IPS-15b (cell line): ENCODE measurements at regions not wholly inside any gene's neighbourhood (a gene's known extent, or its start where the extent isn't known, plus 50 kb on each side); places are given as distances from the start of the nearest gene placed in this dataset.

Experiments
- H3K27me3 ChIP-seq: one replicate; pipeline ENCODE4 v1.6.1; 2013; ENCODE audit warnings: low read length; ENCODE audit not compliant: control insufficient read depth, insufficient read depth
- H3K36me3 ChIP-seq: one replicate; pipeline ENCODE4 v1.6.1; 2013; ENCODE audit warnings: low read length; ENCODE audit not compliant: control insufficient read depth, insufficient read depth
- H3K4me1 ChIP-seq: one replicate; pipeline ENCODE4 v1.6.1; 2013; ENCODE audit warnings: mild to moderate bottlenecking, low read length; ENCODE audit not compliant: control insufficient read depth, insufficient read depth
- H3K4me3 ChIP-seq: one replicate; pipeline ENCODE4 v1.5.1; 2013; ENCODE audit warnings: low read depth, low read length
- H3K9ac ChIP-seq: one replicate; pipeline ENCODE4 v1.6.1; 2013; ENCODE audit warnings: low read depth, mild to moderate bottlenecking, low read length
- H3K9me3 ChIP-seq: one replicate; pipeline ENCODE4 v1.6.1; 2013; ENCODE audit warnings: mild to moderate bottlenecking, low read length; ENCODE audit not compliant: control insufficient read depth, insufficient read depth

DNA sequence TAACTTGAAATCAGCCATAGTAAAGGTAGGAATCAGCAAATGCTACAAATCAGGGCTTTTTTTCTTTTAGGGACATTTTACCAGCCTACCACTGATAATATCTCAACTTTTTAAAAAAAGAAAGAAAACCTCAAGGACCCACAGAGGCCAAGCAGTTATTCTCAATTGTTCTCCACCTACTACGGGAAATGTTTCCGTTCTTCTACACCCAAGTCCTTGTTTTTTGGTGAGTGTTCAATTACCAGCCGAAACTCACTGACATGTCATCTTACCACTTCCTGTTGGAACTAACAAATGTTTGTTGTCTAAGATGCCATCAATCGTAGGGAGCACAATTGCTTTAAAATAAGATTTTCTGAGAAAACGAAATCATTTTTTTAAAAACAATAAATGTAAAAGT, 50.2 kb upstream of the CDK1 start:
- H3K27me3 ChIP-seq = peaks cover 18% of the 10 kb centered on the region
- H3K4me1 ChIP-seq = peaks cover 3% of the 10 kb centered on the region
- H3K4me3 ChIP-seq = no peak overlapping the region
- H3K36me3 ChIP-seq = no peaks in the 10 kb centered on the region
- H3K9ac ChIP-seq = no peak overlapping the region
- no peaks in the 10 kb centered on the region for H3K9me3 ChIP-seq

GRCh38 chr10:60726257-60726656, 52.0 kb upstream of the CDK1 start:
- H3K4me3 ChIP-seq = no peak overlapping the region
- peaks cover 4% of the 10 kb centered on the region for H3K27me3 ChIP-seq
- no peak overlapping the region for H3K9ac ChIP-seq
- H3K4me1 ChIP-seq = no peaks in the 10 kb centered on the region
- no peaks in the 10 kb centered on the region for H3K36me3 ChIP-seq
- no peaks in the 10 kb centered on the region for H3K9me3 ChIP-seq

- no peaks in the 10 kb centered on the region for H3K4me1 ChIP-seq
- H3K4me3 ChIP-seq = no peak overlapping the region
- H3K9ac ChIP-seq = no peak overlapping the region
These were observed 55.7 kb upstream of the CDK1 start for GRCh38 chr10:60722623-60723022.

GRCh38 chr10:60719721-60720120, 58.6 kb upstream of the CDK1 start:
- Histone ChIP-seq H3K4me1 (no peaks in the 10 kb centered on the region), H3K4me3 (no peak overlapping the region), H3K9ac (no peak overlapping the region), H3K36me3 (no peaks in the 10 kb centered on the region), H3K27me3 (no peaks in the 10 kb centered on the region), H3K9me3 (no peaks in the 10 kb centered on the region)

More at GRCh38 chr10:60722623-60723022, 55.7 kb upstream of the CDK1 start:
- Histone ChIP-seq H3K9me3 (no peaks in the 10 kb centered on the region), H3K27me3 (no peaks in the 10 kb centered on the region), H3K36me3 (no peaks in the 10 kb centered on the region)

DNA sequence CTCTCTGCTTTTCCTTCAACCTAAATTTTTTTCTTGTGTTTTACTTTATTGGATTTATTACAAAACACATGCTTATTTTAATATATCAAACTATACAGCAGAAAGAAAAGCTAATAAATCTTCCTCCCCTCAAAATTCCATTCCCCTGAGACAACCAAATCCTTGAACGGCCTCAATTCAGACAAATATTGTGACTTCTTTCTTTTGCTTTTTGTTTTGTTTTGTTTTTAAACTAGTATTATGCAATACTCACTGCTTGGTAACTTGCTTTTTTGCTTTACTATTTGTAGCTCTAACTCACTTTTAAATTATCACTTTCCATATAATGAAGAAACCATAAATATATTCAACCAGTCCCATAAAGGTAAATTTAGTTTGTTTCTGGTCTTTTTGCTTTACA, 59.4 kb upstream of the CDK1 start:
- Histone ChIP-seq H3K9ac (no peak overlapping the region), H3K9me3 (no peaks in the 10 kb centered on the region), H3K4me1 (no peaks in the 10 kb centered on the region), H3K36me3 (no peaks in the 10 kb centered on the region), H3K4me3 (no peak overlapping the region), H3K27me3 (no peaks in the 10 kb centered on the region)

DNA sequence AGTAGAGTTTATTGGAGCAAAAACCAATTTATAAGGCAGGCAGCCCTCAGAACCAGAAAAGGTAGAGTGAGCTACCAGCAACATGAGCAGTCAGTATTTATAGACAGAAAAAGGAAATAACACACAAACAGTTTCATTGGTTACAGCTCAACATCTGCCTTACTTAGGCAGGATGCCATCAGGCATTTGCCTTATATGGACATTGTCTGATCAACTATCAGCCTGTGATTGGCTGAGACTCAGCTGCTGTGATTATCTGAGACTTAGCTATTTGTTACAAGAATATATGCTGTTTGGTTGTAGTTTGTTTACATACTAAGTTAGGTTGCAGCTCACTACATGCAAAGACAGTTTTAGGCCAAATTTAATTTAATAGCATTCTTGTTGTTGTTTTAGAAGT, 60.4 kb upstream of the CDK1 start:
- no peaks in the 10 kb centered on the region for H3K27me3 ChIP-seq

GRCh38 chr10:60714233-60714632, 64.0 kb upstream of the CDK1 start:
- no peak overlapping the region for H3K4me3 ChIP-seq
- H3K4me1 ChIP-seq = peaks cover 4% of the 10 kb centered on the region
- no peaks in the 10 kb centered on the region for H3K36me3 ChIP-seq
- no peaks in the 10 kb centered on the region for H3K27me3 ChIP-seq
- no peaks in the 10 kb centered on the region for H3K9me3 ChIP-seq
- H3K9ac ChIP-seq = no peak overlapping the region

More for the DNA sequence above, 60.4 kb upstream of the CDK1 start:
- Histone ChIP-seq H3K4me1 (no peaks in the 10 kb centered on the region), H3K9me3 (no peaks in the 10 kb centered on the region), H3K9ac (no peak overlapping the region), H3K36me3 (no peaks in the 10 kb centered on the region), H3K4me3 (no peak overlapping the region)

DNA sequence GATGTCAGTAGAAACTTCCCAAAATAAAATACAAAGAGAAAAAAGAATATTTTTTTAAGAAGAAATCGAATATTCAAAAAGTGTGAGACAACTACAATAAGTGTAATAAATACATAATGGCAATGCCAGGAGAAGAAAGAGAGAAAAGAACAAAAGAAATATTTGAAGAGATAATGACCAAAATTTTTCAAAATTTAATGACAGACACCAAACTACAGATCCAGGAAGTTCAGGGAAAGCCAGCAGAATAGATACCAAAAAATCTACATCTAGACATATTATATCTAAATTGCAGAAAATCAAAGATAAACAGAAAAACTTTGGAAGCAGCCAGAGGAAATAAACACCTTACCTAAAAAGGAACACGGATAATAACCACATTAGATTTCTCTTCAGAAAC, 66.8 kb upstream of the CDK1 start:
- Histone ChIP-seq H3K9me3 (no peaks in the 10 kb centered on the region), H3K9ac (no peak overlapping the region), H3K36me3 (no peaks in the 10 kb centered on the region), H3K4me3 (no peak overlapping the region), H3K4me1 (peaks cover 4% of the 10 kb centered on the region), H3K27me3 (no peaks in the 10 kb centered on the region)

- H3K9me3 ChIP-seq = no peaks in the 10 kb centered on the region
- no peaks in the 10 kb centered on the region for H3K36me3 ChIP-seq
- peaks cover 4% of the 10 kb centered on the region for H3K4me1 ChIP-seq
- no peak overlapping the region for H3K4me3 ChIP-seq
- no peaks in the 10 kb centered on the region for H3K27me3 ChIP-seq
- no peak overlapping the region for H3K9ac ChIP-seq
These were observed 68.2 kb upstream of the CDK1 start for GRCh38 chr10:60710041-60710440.

GRCh38 chr10:60708666-60709065, 69.6 kb upstream of the CDK1 start:
- Histone ChIP-seq H3K9me3 (no peaks in the 10 kb centered on the region), H3K4me3 (no peak overlapping the region), H3K4me1 (peaks cover 4% of the 10 kb centered on the region), H3K36me3 (no peaks in the 10 kb centered on the region), H3K9ac (no peak overlapping the region), H3K27me3 (no peaks in the 10 kb centered on the region)

- Histone ChIP-seq H3K27me3 (no peaks in the 10 kb centered on the region), H3K9me3 (no peaks in the 10 kb centered on the region), H3K36me3 (no peaks in the 10 kb centered on the region), H3K4me1 (peaks cover 4% of the 10 kb centered on the region), H3K9ac (no peak overlapping the region), H3K4me3 (no peak overlapping the region)
These were observed 70.4 kb upstream of the CDK1 start for GRCh38 chr10:60707841-60708240.

DNA sequence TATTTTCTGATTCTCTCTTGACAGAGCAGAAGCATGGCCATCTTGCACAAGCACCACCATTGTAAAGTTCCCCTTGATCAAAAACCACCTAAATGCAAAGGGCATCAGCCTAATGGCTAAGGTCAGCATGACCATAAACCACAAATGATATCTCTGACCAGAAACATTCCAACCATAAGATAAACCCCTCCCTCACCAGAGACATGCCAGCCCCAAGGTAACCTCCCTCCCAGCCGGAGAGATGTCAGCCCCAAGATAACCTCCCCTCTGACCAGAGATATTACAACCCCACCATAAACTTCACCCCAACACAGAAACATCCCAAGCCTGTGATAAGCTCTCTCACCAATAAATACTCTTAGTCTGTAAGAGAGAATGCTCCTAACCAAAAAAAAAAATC, 72.1 kb upstream of the CDK1 start:
- Histone ChIP-seq H3K9me3 (no peaks in the 10 kb centered on the region), H3K9ac (no peak overlapping the region), H3K4me1 (peaks cover 4% of the 10 kb centered on the region), H3K36me3 (no peaks in the 10 kb centered on the region), H3K4me3 (no peak overlapping the region), H3K27me3 (no peaks in the 10 kb centered on the region)

- H3K9me3 ChIP-seq = no peaks in the 10 kb centered on the region
- H3K4me1 ChIP-seq = no peaks in the 10 kb centered on the region
- H3K27me3 ChIP-seq = no peaks in the 10 kb centered on the region
- no peak overlapping the region for H3K9ac ChIP-seq
- H3K4me3 ChIP-seq = no peak overlapping the region
- H3K36me3 ChIP-seq = no peaks in the 10 kb centered on the region
These were observed 72.9 kb upstream of the CDK1 start for GRCh38 chr10:60705376-60705775.
